GDM1 (cell line): ENCODE measurements at regions not wholly inside any gene's neighbourhood (a gene's known extent, or its start where the extent isn't known, plus 50 kb on each side); places are given as distances from the start of the nearest gene placed in this dataset.

Source experiments
- DNase-seq: peaks from one replicate; lab custom pipeline; 2025; lab: John Stamatoyannopoulos, UW

- DNase-seq: no peak
Observed at GRCh38 chr5:93275376-93275775, 305.6 kb downstream of the NR2F1-AS1 start.

GRCh38 chr5:93274291-93274690 lies 306.7 kb downstream of the NR2F1-AS1 start:
- no peak for DNase-seq

GRCh38 chr5:93273176-93273575 lies 307.8 kb downstream of the NR2F1-AS1 start:
- no peak for DNase-seq

- DNase-seq: no peak
Observed at GRCh38 chr5:93272108-93272507, 308.9 kb downstream of the NR2F1-AS1 start.

- no peak for DNase-seq
Observed at GRCh38 chr5:93267736-93268135, 313.3 kb downstream of the NR2F1-AS1 start.

- DNase-seq: no peak
Observed at GRCh38 chr5:93267276-93267675, 313.7 kb downstream of the NR2F1-AS1 start.

- DNase-seq: no peak
Observed at GRCh38 chr5:93257616-93258015, 323.4 kb downstream of the NR2F1-AS1 start.

- DNase-seq: no peak
Observed at GRCh38 chr5:93255796-93256195, 325.2 kb downstream of the NR2F1-AS1 start.

- DNase-seq: no peak
Observed at GRCh38 chr5:93252165-93252564, 328.9 kb downstream of the NR2F1-AS1 start.

GRCh38 chr5:93251347-93251746 lies 329.7 kb downstream of the NR2F1-AS1 start:
- DNase-seq: no peak

- no peak for DNase-seq
Observed at GRCh38 chr5:93250424-93250823, 330.6 kb downstream of the NR2F1-AS1 start.

GRCh38 chr5:93249651-93250289 lies 331.2 kb downstream of the NR2F1-AS1 start:
- no peak for DNase-seq

GRCh38 chr5:93247105-93247504 lies 333.9 kb downstream of the NR2F1-AS1 start:
- no peak for DNase-seq

- DNase-seq: no peak
Observed at GRCh38 chr5:93246090-93246855, 334.7 kb downstream of the NR2F1-AS1 start.

GRCh38 chr5:93245226-93245625 lies 335.8 kb downstream of the NR2F1-AS1 start:
- no peak for DNase-seq

- DNase-seq: no peak
Observed at GRCh38 chr5:93243481-93243880, 337.5 kb downstream of the NR2F1-AS1 start.

- no peak for DNase-seq
Observed at GRCh38 chr5:93240228-93240834, 340.7 kb downstream of the NR2F1-AS1 start.

GRCh38 chr5:93236807-93237421 lies 344.1 kb downstream of the NR2F1-AS1 start:
- DNase-seq: no peak

- DNase-seq: no peak
Observed at GRCh38 chr5:93235761-93236160, 345.3 kb downstream of the NR2F1-AS1 start.

GRCh38 chr5:93226202-93226735 lies 354.8 kb downstream of the NR2F1-AS1 start:
- DNase-seq: no peak

GRCh38 chr5:93225748-93226147 lies 355.3 kb downstream of the NR2F1-AS1 start:
- no peak for DNase-seq

GRCh38 chr5:93224624-93225023 lies 356.4 kb downstream of the NR2F1-AS1 start:
- DNase-seq: no peak

- no peak for DNase-seq
Observed at GRCh38 chr5:93221773-93222172, 359.2 kb downstream of the NR2F1-AS1 start.
